ENCODE measurements at regions not wholly inside any gene's neighbourhood (a gene's known extent, or its start where the extent isn't known, plus 50 kb on each side); places are given as distances from the start of the nearest gene placed in this dataset.

DNA sequence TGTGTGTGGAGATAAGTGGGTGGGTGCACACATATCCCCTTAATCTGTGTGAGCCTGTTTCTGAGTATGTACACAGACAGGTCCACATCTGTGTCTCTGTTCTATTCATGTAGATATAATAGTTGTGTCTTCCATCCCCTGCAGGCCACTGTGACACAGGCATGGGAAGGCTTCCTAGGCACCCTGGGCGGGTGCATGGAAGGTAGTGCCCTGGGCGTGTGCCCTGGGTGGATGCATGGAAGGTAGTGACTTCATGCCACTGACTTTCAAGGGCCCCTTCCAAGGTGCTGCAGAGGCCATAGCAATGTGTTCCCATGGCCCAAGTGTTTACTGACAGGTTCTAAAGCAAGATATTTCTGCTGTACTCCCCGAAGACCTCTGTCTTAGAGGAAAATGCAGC, 462.5 kb upstream of the HS6ST1 start:
- DNase-seq = no peak
- H3K36me3 Mint-ChIP-seq (ENCODE audit: unreplicated experiment) = peaks cover 5% of the 10 kb centered on the region
- H3K27ac Mint-ChIP-seq (ENCODE audit: unreplicated experiment) = no peak overlapping the region
- H3K9me3 Mint-ChIP-seq (ENCODE audit: unreplicated experiment) = peaks cover 8% of the 10 kb centered on the region
- peaks cover 10% of the 10 kb centered on the region for H3K27me3 Mint-ChIP-seq (ENCODE audit: unreplicated experiment)
- TF ChIP-seq CTCF (IDR thresholded peaks at IDR 0.05; ENCODE audit: partially characterized antibody, unreplicated experiment) = no peak
- no peak overlapping the region for H3K4me3 Mint-ChIP-seq (ENCODE audit: unreplicated experiment)
- peaks cover under 1% of the 10 kb centered on the region for H3K4me1 Mint-ChIP-seq (ENCODE audit: low read depth, unreplicated experiment)

- H3K4me3 Mint-ChIP-seq (ENCODE audit: unreplicated experiment) = no peak overlapping the region
- H3K9me3 Mint-ChIP-seq (ENCODE audit: unreplicated experiment) = peaks cover 8% of the 10 kb centered on the region
- H3K27me3 Mint-ChIP-seq (ENCODE audit: unreplicated experiment) = peaks cover 10% of the 10 kb centered on the region
- DNase-seq = no peak
- H3K4me1 Mint-ChIP-seq (ENCODE audit: low read depth, unreplicated experiment) = peaks cover 3% of the 10 kb centered on the region
- no peak for TF ChIP-seq CTCF (IDR thresholded peaks at IDR 0.05; ENCODE audit: partially characterized antibody, unreplicated experiment)
- no peak overlapping the region for H3K27ac Mint-ChIP-seq (ENCODE audit: unreplicated experiment)
- peaks cover 5% of the 10 kb centered on the region for H3K36me3 Mint-ChIP-seq (ENCODE audit: unreplicated experiment)
These were observed 463.1 kb upstream of the HS6ST1 start for GRCh38 chr2:128781585-128782385.

DNA sequence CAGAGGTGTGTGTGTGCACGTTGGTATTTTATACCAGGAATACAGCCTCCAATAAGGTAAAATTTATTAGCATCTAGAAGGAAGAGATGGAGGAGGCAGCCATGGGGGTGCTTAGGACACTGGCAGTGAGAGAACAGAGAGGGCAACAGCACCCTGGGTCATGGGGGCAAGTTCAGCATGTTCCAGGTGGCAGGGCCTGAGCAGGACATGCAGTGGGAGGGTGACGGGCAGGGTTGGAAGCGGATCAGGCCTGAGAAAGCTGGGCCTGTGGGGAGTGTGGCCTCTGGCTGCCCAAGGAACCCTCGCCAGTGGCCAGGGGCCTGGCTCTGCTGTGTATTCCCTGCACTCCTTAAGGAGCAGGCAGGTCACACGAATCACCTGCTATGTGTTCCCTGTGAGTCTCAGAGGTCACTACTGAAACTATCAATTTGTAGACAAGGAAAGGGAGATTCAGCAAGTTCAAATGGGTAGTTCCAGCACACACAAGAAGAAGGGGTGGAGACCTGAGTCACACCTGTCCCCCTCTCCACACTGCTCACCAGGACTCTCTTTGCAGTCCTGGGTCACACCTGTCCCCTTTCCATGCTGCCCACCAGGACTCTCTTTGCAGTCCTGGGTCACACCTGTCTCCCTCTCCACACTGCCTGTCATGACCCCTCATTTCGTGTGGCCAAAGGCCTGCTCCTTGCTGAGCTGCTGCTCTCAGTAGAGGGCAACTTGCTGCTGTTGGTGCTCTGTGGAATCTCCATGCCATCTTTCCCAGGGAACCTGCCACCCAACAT, 463.9 kb upstream of the HS6ST1 start:
- no peak overlapping the region for H3K4me3 Mint-ChIP-seq (ENCODE audit: unreplicated experiment)

DNA sequence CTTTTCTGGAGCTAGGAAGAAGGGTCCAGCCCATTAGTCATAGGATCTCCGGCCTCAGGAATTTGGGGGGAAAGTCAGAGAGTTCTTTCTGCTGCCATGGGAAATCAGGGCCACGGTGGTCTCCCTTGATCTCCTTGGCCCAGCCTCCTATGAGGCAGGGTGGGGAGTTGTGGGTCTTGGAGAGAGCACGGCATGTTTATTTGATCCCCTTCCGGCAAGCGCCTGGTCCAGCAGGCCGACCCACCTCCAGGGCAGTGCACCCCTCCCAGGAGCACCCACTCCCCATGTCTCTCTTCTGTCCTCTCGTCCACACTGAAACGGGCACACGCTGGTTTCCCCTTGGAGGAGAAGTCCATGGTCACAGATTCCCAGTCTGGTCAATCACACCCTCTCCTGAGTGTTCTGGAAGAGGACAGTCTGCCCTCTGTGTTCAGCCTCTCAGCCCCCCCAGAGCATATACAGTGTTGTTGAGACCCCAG, 464.6 kb upstream of the HS6ST1 start:
- TF ChIP-seq CTCF (IDR thresholded peaks at IDR 0.05; ENCODE audit: partially characterized antibody, unreplicated experiment) = no peak
- no peak for DNase-seq
- Mint-ChIP-seq H3K27me3 (ENCODE audit: unreplicated experiment) (peaks cover 10% of the 10 kb centered on the region), H3K4me1 (ENCODE audit: low read depth, unreplicated experiment) (peaks cover 3% of the 10 kb centered on the region), H3K36me3 (ENCODE audit: unreplicated experiment) (peaks cover 5% of the 10 kb centered on the region), H3K9me3 (ENCODE audit: unreplicated experiment) (peaks cover 6% of the 10 kb centered on the region), H3K4me3 (ENCODE audit: unreplicated experiment) (no peak overlapping the region), H3K27ac (ENCODE audit: unreplicated experiment) (no peak overlapping the region)

More for the DNA sequence above, 463.9 kb upstream of the HS6ST1 start:
- H3K27me3 Mint-ChIP-seq (ENCODE audit: unreplicated experiment) = peaks cover 10% of the 10 kb centered on the region
- H3K36me3 Mint-ChIP-seq (ENCODE audit: unreplicated experiment) = peaks cover 5% of the 10 kb centered on the region
- H3K27ac Mint-ChIP-seq (ENCODE audit: unreplicated experiment) = no peak overlapping the region
- H3K9me3 Mint-ChIP-seq (ENCODE audit: unreplicated experiment) = peaks cover 8% of the 10 kb centered on the region
- peaks cover 3% of the 10 kb centered on the region for H3K4me1 Mint-ChIP-seq (ENCODE audit: low read depth, unreplicated experiment)
- no peak for DNase-seq
- TF ChIP-seq CTCF (IDR thresholded peaks at IDR 0.05; ENCODE audit: partially characterized antibody, unreplicated experiment) = no peak

All from glutamatergic neuron (in vitro differentiated cells).